WTC11 (cell line): ENCODE measurements at regions not wholly inside any gene's neighbourhood (a gene's known extent, or its start where the extent isn't known, plus 50 kb on each side); places are given as distances from the start of the nearest gene placed in this dataset.

Source experiments
- ATAC-seq: fragments of 200-7000 bp; cut with Tn5 transposase; 2 replicates; pipeline ENCODE4 v1.10.0; 2021; ENCODE audit warnings: mild to moderate bottlenecking, moderate library complexity
- CTCF ChIA-PET: fragments of 300-600 bp; sonication (Branson Sonifier 250); formaldehyde crosslinking; loops from one replicate; lab custom pipeline; 2021; ENCODE audit warnings: antibody characterized with exemption; lab: Charles Lee
- POLR2A ChIA-PET: fragments of 350-600 bp; sonication (Branson Sonifier 250); formaldehyde crosslinking; loops from one replicate; lab custom pipeline; 2021; ENCODE audit warnings: antibody characterized with exemption; lab: Charles Lee
- DNase-seq: peaks from one replicate; pipeline ENCODE4 v3.0.0; 2021; ENCODE audit warnings: low spot score
- H3K27ac Mint-ChIP-seq: 2 replicates; pipeline ENCODE4 v1.8.0; 2021; ENCODE audit warnings: mixed read lengths
- H3K27me3 Mint-ChIP-seq: 2 replicates; pipeline ENCODE4 v1.8.0; 2021; ENCODE audit warnings: low read depth, mild to moderate bottlenecking, moderate library complexity, mixed read lengths
- H3K36me3 Mint-ChIP-seq: 2 replicates; pipeline ENCODE4 v1.8.0; 2021; ENCODE audit warnings: mixed read lengths
- H3K4me1 Mint-ChIP-seq: 2 replicates; pipeline ENCODE4 v1.8.0; 2022; ENCODE audit warnings: mixed read lengths
- H3K4me3 Mint-ChIP-seq: 2 replicates; pipeline ENCODE4 v1.8.0; 2021; ENCODE audit warnings: mild to moderate bottlenecking, moderate library complexity, mixed read lengths
- H3K9me3 Mint-ChIP-seq: 2 replicates; pipeline ENCODE4 v1.8.0; 2021; ENCODE audit warnings: mixed read lengths
- AFF4 ChIP-seq: sonication (generic); formaldehyde crosslinking; IDR thresholded peaks from 2 replicates; pipeline ENCODE4 v1.8.1; 2023; ENCODE audit warnings: mild to moderate bottlenecking, missing genetic modification reagents, borderline replicate concordance
- ATF2 ChIP-seq: sonication (generic); formaldehyde crosslinking; IDR thresholded peaks from 2 replicates; pipeline ENCODE4 v1.8.1; 2022; ENCODE audit warnings: low read depth, missing genetic modification reagents, borderline replicate concordance
- ATF3 ChIP-seq: sonication (generic); formaldehyde crosslinking; conservative IDR thresholded peaks from 2 replicates; pipeline ENCODE4 v1.8.1; 2022; ENCODE audit warnings: mild to moderate bottlenecking, missing genetic modification reagents
- CDX4 ChIP-seq: fragments of 250-450 bp; sonication (Bioruptor Pico); IDR thresholded peaks from 2 replicates; pipeline ENCODE4 v1.9.0; 2021; ENCODE audit warnings: moderate library complexity, mild to moderate bottlenecking, inconsistent platforms, borderline replicate concordance
- CREB1 ChIP-seq: sonication (generic); formaldehyde crosslinking; IDR thresholded peaks from 2 replicates; pipeline ENCODE4 v1.8.0; 2023; ENCODE audit warnings: mild to moderate bottlenecking, missing genetic modification reagents
- CTCF ChIP-seq: fragments of 200-600 bp; IDR thresholded peaks from 2 replicates; pipeline ENCODE4 v1.8.0; 2022; ENCODE audit warnings: antibody characterized with exemption
- E2F1 ChIP-seq: sonication (generic); formaldehyde crosslinking; IDR thresholded peaks from 2 replicates; pipeline ENCODE4 v1.8.0; 2022; ENCODE audit warnings: mild to moderate bottlenecking, missing genetic modification reagents
- FOXP1 ChIP-seq: sonication (generic); formaldehyde crosslinking; IDR thresholded peaks from 2 replicates; pipeline ENCODE4 v1.8.0; 2022; ENCODE audit warnings: missing genetic modification reagents, mild to moderate bottlenecking, moderate library complexity, borderline replicate concordance
- GABPB1 ChIP-seq: sonication (generic); formaldehyde crosslinking; IDR thresholded peaks from 2 replicates; pipeline ENCODE4 v1.8.1; 2023; ENCODE audit warnings: mild to moderate bottlenecking, missing genetic modification reagents
- GRHL2 ChIP-seq: fragments of 250-450 bp; sonication (Bioruptor Pico); IDR thresholded peaks from 2 replicates; pipeline ENCODE4 v1.8.0; 2022; ENCODE audit warnings: mild to moderate bottlenecking, moderate library complexity; ENCODE audit not compliant: insufficient replicate concordance, severe bottlenecking
- MAX ChIP-seq: sonication (generic); formaldehyde crosslinking; IDR thresholded peaks from 2 replicates; pipeline ENCODE4 v1.8.0; 2022; ENCODE audit warnings: mild to moderate bottlenecking, missing genetic modification reagents
- MYBL2 ChIP-seq: sonication (generic); formaldehyde crosslinking; IDR thresholded peaks from 2 replicates; pipeline ENCODE4 v1.8.1; 2023; ENCODE audit warnings: mild to moderate bottlenecking, moderate library complexity, missing genetic modification reagents
- SMAD3 ChIP-seq: sonication (generic); formaldehyde crosslinking; IDR thresholded peaks from 2 replicates; pipeline ENCODE4 v1.8.0; 2022; ENCODE audit warnings: missing genetic modification reagents, mild to moderate bottlenecking, borderline replicate concordance
- TEAD1 ChIP-seq: sonication (generic); formaldehyde crosslinking; IDR thresholded peaks from 2 replicates; pipeline ENCODE4 v1.8.0; 2022; ENCODE audit warnings: mild to moderate bottlenecking, missing genetic modification reagents
- ZNF138 ChIP-seq: sonication (generic); formaldehyde crosslinking; conservative IDR thresholded peaks from 2 replicates; pipeline ENCODE4 v1.8.1; 2022; ENCODE audit warnings: mild to moderate bottlenecking, moderate library complexity, missing genetic modification reagents
- ZNF317 ChIP-seq: sonication (generic); formaldehyde crosslinking; IDR thresholded peaks from 2 replicates; pipeline ENCODE4 v1.8.1; 2023; ENCODE audit warnings: low read depth, mild to moderate bottlenecking, moderate library complexity, missing genetic modification reagents, borderline replicate concordance
- ZNF532 ChIP-seq: fragments of 250-450 bp; sonication (Bioruptor Pico); IDR thresholded peaks from 2 replicates; pipeline ENCODE4 v1.9.0; 2021; ENCODE audit warnings: mild to moderate bottlenecking, borderline replicate concordance

GRCh38 chr5:74507370-74508005 is 133.0 kb downstream of the ENC1 start:
- Mint-ChIP-seq H3K4me1 (peaks cover 25% of the 10 kb centered on the region), H3K27me3 (no peaks in the 10 kb centered on the region), H3K36me3 (no peaks in the 10 kb centered on the region), H3K4me3 (no peak overlapping the region), H3K9me3 (peaks cover 7% of the 10 kb centered on the region), H3K27ac (no peak overlapping the region)
- POLR2A ChIA-PET, result no interaction called here
- no peak for TF ChIP-seq MYBL2 (CRISPR knock-in tag)
- TF ChIP-seq CDX4, result no peak
- no peak for TF ChIP-seq FOXP1 (CRISPR knock-in tag)
- no peak for TF ChIP-seq ZNF138
- TF ChIP-seq GABPB1, result no peak
- no peak for TF ChIP-seq E2F1 (CRISPR knock-in tag)
- TF ChIP-seq CTCF, result no peak
- TF ChIP-seq ZNF317 (CRISPR knock-in tag), result no peak
- no peak for TF ChIP-seq TEAD1 (CRISPR knock-in tag)
- no peak for TF ChIP-seq CREB1 (CRISPR knock-in tag)
- TF ChIP-seq MAX (CRISPR knock-in tag), result no peak
- TF ChIP-seq ATF3 (CRISPR knock-in tag), result no peak
- TF ChIP-seq AFF4, result no peak
- ATAC-seq, result no peak
- DNase-seq, result no peak
- CTCF ChIA-PET, result no interaction called here

GRCh38 chr5:74506119-74506518 is 134.4 kb downstream of the ENC1 start:
- CTCF ChIA-PET, result interaction anchor here (0.6 to 1.7 kb wide), 2 partner anchors 111 to 135 kb away, joined by 3 to 5 read pairs; partner anchors contain the start of gene ENC1
- POLR2A ChIA-PET, result no interaction called here
- no peak for TF ChIP-seq SMAD3 (CRISPR knock-in tag)
- TF ChIP-seq GRHL2 (CRISPR knock-in tag), result no peak
- TF ChIP-seq CTCF, result no peak
- TF ChIP-seq MYBL2 (CRISPR knock-in tag), result no peak
- no peak for TF ChIP-seq ATF2 (CRISPR knock-in tag)
- TF ChIP-seq ZNF532 (CRISPR knock-in tag), result no peak

More at GRCh38 chr5:74506119-74506518, 134.4 kb downstream of the ENC1 start:
- Mint-ChIP-seq H3K4me3 (no peak overlapping the region), H3K9me3 (peaks cover 7% of the 10 kb centered on the region), H3K36me3 (no peaks in the 10 kb centered on the region), H3K27me3 (no peaks in the 10 kb centered on the region), H3K4me1 (peaks cover 29% of the 10 kb centered on the region), H3K27ac (no peak overlapping the region)
- no peak for DNase-seq
- no peak for ATAC-seq
